ENCODE measurements at regions not wholly inside any gene's neighbourhood (a gene's known extent, or its start where the extent isn't known, plus 50 kb on each side); places are given as distances from the start of the nearest gene placed in this dataset.

- no peak for DNase-seq (ENCODE audit: low read depth)
Measured at GRCh38 chr5:173741729-173742431, 125.4 kb upstream of the BOD1 start.

- no peak for DNase-seq (ENCODE audit: low read depth)
Measured at GRCh38 chr5:173742432-173742816, 126.0 kb upstream of the BOD1 start.

DNA sequence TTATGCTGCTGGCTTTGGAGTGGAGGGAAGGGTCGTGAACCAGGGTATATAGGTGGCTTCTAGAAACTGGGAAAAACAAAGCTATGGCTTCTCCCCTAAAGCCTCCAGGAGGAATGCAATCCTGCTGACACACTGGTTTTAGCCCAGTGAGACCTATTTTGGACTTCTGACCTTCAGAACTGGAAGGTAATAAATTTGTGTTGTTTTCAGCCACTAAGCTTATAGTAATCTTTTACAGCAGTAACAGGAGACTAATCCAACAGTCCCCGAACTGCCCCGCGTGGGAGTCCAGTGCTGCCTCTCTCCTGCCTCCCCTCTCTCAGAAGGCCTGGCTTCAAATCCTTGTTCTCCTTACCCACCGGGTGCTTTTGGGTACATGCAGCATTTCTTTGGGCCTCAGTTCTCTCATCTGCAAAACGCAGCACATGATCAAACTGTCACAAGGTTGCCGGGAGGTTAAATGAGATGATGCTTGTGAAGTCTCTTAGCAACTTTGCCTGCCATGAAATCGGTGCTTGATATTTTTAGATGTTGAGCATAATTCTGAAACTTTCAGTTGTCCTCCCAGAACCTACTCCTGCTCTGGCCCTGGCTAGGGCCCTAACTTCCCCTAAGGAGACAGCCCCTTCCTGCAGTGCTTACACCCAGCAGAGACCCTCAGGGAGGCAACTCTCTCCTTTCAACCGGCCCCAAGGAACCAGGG is 127.3 kb upstream of the BOD1 start:
- DNase-seq (ENCODE audit: low read depth) = no peak

GRCh38 chr5:173744551-173744950 is 128.1 kb upstream of the BOD1 start:
- no peak for DNase-seq (ENCODE audit: low read depth)

- DNase-seq (ENCODE audit: low read depth) = no peak
Measured at GRCh38 chr5:173745123-173745522, 128.7 kb upstream of the BOD1 start.

GRCh38 chr5:173745557-173745956 is 129.1 kb upstream of the BOD1 start:
- no peak for DNase-seq (ENCODE audit: low read depth)

DNA sequence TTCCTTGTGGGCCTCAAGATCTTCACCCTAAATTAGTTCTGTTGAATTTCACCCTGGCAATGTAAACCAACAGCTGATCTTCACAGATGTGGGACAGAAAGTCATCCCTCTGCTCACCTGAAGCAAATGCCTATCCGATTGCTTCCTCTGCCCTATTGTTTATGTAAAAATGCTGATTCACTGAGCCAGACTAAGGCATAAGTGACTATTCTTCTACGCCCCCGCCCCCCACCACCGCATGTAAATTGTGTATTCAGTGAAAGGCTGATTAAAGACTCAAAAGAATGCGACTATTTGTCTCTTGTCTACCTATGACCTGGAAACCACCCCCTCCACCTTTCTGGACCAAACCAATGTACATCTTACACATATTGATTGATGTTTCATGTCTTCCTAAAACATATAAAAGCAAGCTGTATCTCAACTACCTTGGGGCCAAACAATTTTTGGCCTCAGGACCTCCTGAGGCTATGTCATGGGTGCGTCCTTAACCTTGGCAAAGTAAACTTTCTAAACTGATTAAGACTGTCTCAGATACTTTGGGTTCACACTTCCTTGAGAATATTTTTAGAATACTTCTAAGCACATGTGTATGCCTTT is 129.7 kb upstream of the BOD1 start:
- peak; percentile 29 for DNase-seq (ENCODE audit: low read depth)

- DNase-seq (ENCODE audit: low read depth) = no peak
Measured at GRCh38 chr5:173747876-173748275, 131.4 kb upstream of the BOD1 start.

- no peak for DNase-seq (ENCODE audit: low read depth)
Measured at GRCh38 chr5:173750538-173751265, 134.3 kb upstream of the BOD1 start.

DNA sequence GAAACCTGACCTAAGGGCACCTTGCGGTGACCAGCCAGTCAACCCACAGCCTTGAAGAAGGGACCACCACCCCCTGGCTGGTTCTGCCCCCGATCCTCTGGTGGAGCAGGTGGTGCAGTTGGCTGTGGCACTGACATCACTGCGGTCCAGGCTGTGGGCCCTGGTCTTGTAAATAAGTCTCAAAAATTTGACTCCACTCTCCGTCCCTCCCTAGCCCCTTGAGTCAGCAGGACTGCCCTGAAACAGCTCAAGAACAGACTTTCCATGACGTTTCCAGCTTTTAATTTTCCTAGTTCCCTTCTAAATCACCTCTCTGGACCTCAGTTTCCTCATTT is 134.8 kb upstream of the BOD1 start:
- no peak for DNase-seq (ENCODE audit: low read depth)

GRCh38 chr5:173752653-173753052 is 135.5 kb upstream of the CPEB4 start:
- no peak for DNase-seq (ENCODE audit: low read depth)

- no peak for DNase-seq (ENCODE audit: low read depth)
Measured at GRCh38 chr5:173753307-173754168, 134.6 kb upstream of the CPEB4 start.

GRCh38 chr5:173755319-173755718 is 132.8 kb upstream of the CPEB4 start:
- no peak for DNase-seq (ENCODE audit: low read depth)

DNA sequence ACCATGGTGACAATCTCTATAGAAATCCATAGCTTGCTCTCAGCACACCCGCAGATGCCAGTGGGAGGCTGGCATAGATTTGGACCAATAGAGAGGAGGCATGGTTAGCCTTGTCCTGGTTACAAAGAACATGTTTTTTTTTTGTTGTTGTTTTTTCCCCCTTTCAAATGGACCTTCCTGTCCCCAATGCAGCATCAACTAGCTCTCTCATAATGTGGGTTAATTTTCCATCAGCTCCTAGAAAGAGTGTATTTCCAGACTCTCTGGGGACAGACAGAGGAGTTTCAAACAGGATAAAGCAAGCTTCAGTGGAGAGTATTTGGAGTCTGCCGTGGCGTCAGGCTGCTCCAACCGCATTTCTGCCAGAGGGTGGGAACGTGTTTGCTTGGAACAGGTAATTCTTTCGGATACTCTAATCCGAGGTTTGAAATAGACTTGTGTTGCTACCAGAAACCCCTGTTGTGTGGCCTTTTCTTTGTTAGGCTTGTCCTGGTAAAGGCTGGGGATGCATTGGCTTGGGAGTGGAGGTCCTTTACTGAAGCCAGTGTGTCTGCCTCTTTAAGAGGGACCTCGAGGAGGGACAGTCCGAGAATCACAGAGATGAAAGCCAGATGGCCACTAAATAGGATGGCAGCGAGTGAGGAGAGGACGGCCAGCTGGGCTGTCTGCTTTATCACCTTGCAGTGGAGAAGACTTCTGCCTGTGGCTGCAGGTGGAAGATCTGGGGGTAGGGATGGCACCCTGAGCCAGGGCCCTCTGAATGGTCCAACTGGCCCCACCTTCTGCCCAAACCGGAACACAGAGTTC is 130.5 kb upstream of the CPEB4 start:
- no peak for DNase-seq (ENCODE audit: low read depth)

DNA sequence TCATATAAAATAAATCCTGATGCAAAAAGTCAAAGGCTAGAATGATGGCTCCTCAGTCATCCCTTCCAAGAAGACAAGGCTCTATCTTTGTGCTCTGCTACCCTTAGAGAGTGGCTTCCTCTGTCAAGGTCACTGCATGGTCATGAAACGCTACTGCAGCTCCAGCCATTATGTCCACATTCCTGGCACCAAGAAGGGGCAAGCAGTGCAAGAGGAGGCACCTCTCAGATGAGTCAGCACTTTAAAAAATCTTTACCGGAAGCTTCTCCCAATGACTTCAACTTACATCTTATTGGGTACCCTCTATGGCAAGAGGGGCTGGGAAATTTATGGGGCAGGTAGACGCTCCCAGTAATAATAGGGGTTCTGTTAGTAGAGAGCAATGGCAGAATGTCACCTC is 129.5 kb upstream of the CPEB4 start:
- DNase-seq (ENCODE audit: low read depth) = peak; percentile 26

GRCh38 chr5:173759691-173760090 is 128.5 kb upstream of the CPEB4 start:
- DNase-seq (ENCODE audit: low read depth) = no peak

- DNase-seq (ENCODE audit: low read depth) = no peak
Measured at GRCh38 chr5:173760461-173761177, 127.5 kb upstream of the CPEB4 start.

DNA sequence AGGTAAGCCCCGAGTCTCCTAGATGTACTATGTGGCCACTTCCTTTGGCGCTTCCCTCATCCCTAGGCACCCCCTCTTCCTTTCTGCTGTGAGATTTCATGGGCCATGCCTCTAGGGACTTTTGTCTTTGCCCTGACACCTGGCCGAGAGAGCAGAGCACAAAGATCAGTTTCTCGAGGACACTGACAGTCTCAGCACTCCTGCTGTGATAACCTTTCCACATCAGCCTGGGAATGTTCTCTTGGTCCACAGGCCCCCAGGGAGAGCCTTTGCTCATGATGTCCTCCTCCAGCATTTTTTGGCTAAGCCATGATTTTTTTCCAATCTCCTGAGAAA is 127.0 kb upstream of the CPEB4 start:
- no peak for DNase-seq (ENCODE audit: low read depth)

- no peak for DNase-seq (ENCODE audit: low read depth)
Measured at GRCh38 chr5:173762045-173762444, 126.1 kb upstream of the CPEB4 start.

- DNase-seq (ENCODE audit: low read depth) = no peak
Measured at GRCh38 chr5:173762930-173763329, 125.2 kb upstream of the CPEB4 start.

Data from HT1080 (cell line).